ENCODE measurements at regions not wholly inside any gene's neighbourhood (a gene's known extent, or its start where the extent isn't known, plus 50 kb on each side); places are given as distances from the start of the nearest gene placed in this dataset.

GRCh38 chr1:228860911-228861831, 125.9 kb downstream of the RHOU start (continued):
- TF ChIP-seq ZSCAN21 (CRISPR knock-in tag; IDR thresholded peaks at IDR 0.05; ENCODE audit: borderline replicate concordance) (peak; percentile 35; the same call in 1 of the 2 replicates), FOSL2 (CRISPR knock-in tag; IDR thresholded peaks at IDR 0.05) (peak; percentile 97), ARID3A (IDR thresholded peaks at IDR 0.05; ENCODE audit: low read depth, low read length) (peak; percentile 89; the same call in 1 of the 2 replicates), EZH2 (conservative IDR thresholded peaks at IDR 0.05; ENCODE audit: low read depth, low read length) (no peak), NR2C2 (CRISPR knock-in tag; IDR thresholded peaks at IDR 0.05; ENCODE audit: borderline replicate concordance) (peak; percentile 49; the same call in 1 of the 2 replicates), HOXA3 (CRISPR knock-in tag; IDR thresholded peaks at IDR 0.05) (peak; percentile 71), MXD4 (CRISPR knock-in tag; IDR thresholded peaks at IDR 0.05) (no peak), TBX2 (CRISPR knock-in tag; IDR thresholded peaks at IDR 0.05; ENCODE audit: borderline replicate concordance) (peak; percentile 97), TFDP2 (CRISPR knock-in tag; IDR thresholded peaks at IDR 0.05) (no peak), ZBED4 (CRISPR knock-in tag; IDR thresholded peaks at IDR 0.05; ENCODE audit: borderline replicate concordance) (peak; percentile 83; the same call in 1 of the 2 replicates), RCOR2 (CRISPR knock-in tag; IDR thresholded peaks at IDR 0.05) (peak; percentile 75), MIER2 (CRISPR knock-in tag; IDR thresholded peaks at IDR 0.05) (no peak), HBP1 (CRISPR knock-in tag; IDR thresholded peaks at IDR 0.05; ENCODE audit: low read depth) (no peak; the same call in 1 of the 2 replicates), CHD4 (IDR thresholded peaks at IDR 0.05; ENCODE audit: borderline replicate concordance, low read length) (peak; percentile 61; the same call in 1 of the 2 replicates), TEAD3 (CRISPR knock-in tag; optimal IDR thresholded peaks at IDR 0.05; ENCODE audit: borderline replicate concordance) (peak; percentile 91), ZSCAN9 (CRISPR knock-in tag; IDR thresholded peaks at IDR 0.05; ENCODE audit: borderline replicate concordance) (peak; percentile 81; the same call in 1 of the 2 replicates), ZFP36L1 (CRISPR knock-in tag; IDR thresholded peaks at IDR 0.05) (no peak), ZNF7 (CRISPR knock-in tag; IDR thresholded peaks at IDR 0.05) (no peak), ZEB1 (IDR thresholded peaks at IDR 0.05; ENCODE audit: insufficient replicate concordance, low read depth) (peak; percentile 86), CREM (IDR thresholded peaks at IDR 0.05) (peak; percentile 74), CREM (CRISPR knock-in tag; IDR thresholded peaks at IDR 0.05) (no peak), ONECUT2 (CRISPR knock-in tag; IDR thresholded peaks at IDR 0.05) (peak; percentile 83), TCF7 (IDR thresholded peaks at IDR 0.05; ENCODE audit: low read depth) (peak; percentile 57)

Measured in HepG2 (cell line).